Activated T-helper 1 cell treated with Interleukin-2 at 50 U/mL for 16 hours (primary cell): ENCODE measurements at regions not wholly inside any gene's neighbourhood (a gene's known extent, or its start where the extent isn't known, plus 50 kb on each side); places are given as distances from the start of the nearest gene placed in this dataset.

ENCODE experiments used
- DNase-seq: peaks from one replicate; pipeline ENCODE4 v3.0.0-alpha.2; 2020; ENCODE audit warnings: low read depth

DNA sequence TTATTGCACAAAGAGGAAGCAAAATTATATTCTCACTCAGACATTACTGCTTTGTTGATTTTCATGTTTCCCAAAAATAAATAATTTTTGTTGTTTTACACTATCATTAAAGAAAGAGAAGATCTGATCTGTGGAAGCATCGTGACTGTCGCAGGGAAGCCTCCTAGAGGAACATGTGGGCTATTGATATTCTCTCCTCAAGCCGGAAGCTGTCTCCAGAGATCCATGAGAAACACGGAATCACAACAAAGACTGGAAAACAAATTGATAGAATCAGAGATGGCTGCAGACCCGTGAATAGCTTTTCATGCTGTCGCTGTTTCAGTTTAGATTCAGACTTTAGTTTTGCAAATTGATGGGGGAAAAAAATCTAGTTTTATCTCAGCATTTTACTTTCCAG is 235.2 kb upstream of the TMPO start:
- DNase-seq, result no peak

DNA sequence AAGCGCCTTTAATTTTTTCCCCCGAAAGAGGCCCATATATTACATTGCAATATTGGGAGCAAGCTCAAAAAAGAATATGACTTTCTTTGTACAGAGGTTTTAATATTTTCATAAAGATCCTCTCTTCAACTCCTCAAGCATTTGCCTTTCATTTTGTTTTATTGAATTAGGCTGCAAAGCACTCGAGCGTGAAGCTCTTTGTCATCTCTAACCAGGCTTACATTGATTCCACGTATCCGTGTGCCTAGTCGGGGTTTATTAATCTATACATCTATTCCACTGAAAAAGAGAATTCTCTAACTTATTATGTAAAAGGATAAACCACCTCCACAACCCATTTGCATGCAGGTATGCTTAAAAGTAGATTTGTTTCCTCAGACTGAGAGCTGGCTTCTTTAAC is 234.8 kb upstream of the TMPO start:
- no peak for DNase-seq

DNA sequence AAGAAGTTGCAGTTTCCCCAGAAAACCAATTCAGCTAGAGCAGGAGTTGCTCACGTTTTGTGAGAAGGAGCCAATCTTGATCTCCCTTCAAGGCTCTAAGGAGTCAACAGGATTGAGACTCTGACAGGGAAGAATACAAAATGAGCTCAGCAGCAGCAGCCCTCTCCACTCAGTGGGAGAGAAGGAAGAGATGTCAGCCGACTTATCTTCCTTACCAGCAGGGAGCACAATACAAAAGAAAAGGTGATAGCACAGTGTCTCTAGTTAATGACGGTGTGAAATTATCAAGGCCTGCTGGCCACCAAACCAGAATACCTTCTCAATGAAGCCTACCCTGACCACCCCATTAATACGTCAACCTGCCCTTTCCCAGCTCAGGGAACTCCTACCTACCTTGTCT is 223.6 kb upstream of the TMPO start:
- no peak for DNase-seq

GRCh38 chr12:98294051-98294805 is 221.2 kb upstream of the TMPO start:
- DNase-seq, result no peak

- no peak for DNase-seq
These were observed 219.7 kb upstream of the TMPO start for GRCh38 chr12:98295681-98296080.

DNA sequence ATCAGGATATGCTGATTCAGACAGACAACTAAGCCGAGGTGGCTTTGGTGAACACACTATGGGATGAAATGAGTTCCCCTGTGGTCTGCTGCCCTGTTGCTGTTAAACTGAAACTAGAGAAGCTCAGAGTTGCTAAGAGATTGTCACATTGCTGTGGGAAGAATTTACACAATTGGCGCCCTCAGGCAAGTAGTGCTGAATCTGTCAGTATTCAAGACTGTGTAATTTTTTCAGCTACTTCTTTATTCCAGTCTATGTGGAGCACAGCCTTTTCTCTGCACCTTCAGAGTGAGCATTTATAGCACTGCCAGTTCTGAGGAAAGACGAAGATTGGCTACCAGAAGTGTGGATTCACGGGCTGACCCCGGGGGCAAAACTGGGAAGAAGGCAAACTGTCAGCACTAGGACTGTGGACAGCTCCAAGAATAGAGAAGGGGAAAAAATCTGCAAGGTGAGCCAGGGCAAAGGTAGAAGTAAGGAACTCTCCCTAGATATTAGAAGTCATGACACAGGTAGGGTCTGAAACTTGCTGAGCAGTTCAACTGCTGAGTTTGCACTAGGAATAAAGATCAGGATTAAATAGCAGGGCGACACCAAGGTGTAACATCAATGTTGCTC is 218.8 kb upstream of the TMPO start:
- no peak for DNase-seq

- no peak for DNase-seq
These were observed 217.9 kb upstream of the TMPO start for GRCh38 chr12:98297538-98297937.

DNA sequence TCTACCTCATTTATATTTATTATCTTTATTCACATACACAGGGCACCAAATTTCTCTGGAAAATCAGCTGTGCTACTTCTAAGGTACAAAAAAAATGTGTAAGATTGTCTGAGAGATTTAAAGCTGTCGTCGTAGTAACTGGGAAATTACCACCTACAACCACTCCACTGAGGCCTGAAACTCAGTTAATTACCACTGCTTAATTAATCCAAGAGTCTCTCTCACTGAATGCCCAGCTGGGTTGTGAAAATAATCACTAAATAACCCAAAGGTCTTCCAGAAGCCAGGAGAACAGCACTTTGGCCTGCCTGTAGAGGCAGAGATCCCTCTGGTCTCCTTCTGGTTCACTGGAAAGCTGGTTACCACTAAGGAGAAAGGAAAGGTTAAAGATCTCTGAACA is 207.2 kb upstream of the TMPO start:
- no peak for DNase-seq

- DNase-seq, result no peak
These were observed 197.2 kb upstream of the TMPO start for GRCh38 chr12:98317939-98318899.

DNA sequence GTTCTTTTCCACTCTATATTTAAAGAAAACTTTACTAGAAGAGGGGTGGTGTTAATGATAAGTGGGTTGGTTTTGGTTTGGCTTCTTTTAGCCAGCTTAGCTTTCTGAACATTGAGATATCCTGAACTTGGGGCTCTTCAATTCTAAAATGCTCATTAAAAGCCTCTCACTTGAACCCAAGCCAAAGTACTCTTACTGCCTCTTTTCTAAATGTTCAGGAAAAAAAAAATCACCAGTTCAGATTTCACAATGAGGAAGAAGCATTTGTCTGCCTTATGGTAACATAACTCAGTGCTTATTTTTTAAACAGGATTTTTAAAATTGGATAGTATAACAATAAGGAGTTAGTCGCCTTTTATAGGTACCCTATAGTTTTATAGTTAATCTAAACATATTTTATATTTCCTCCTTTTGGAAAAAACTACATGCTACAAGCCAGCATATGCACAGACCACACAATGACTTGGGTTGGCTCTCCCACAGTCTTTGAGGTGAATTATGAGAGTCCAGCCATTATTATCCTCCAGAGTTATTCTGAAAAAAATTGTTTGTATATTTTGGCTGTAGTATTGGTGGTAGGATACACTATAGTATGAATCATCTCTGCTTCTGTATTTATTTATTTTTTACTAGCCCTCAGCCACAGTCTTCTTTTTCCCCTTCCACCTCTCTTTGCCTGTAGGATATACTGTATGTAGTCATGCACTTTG is 195.5 kb upstream of the TMPO start:
- DNase-seq, result no peak

DNA sequence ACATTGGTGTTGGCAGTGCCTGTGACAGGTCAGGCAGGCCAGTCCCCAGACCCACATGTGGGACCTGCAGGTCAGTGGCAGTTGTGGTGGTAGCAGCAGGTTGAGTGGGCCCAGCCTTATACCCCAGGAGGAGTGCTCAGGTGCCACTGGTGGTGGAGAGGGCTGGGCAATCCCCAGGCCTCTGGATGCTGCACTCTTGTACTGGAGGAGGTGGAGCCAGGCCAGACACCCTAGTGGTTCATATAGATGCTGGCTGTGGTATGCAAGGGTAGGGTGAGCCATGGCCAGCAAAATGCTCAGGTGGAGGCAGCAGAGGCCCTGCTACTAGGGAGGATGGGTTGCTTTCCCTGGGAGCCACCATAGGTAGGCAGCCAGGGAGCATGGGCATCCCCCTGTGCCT is 190.4 kb upstream of the TMPO start:
- DNase-seq, result no peak

DNA sequence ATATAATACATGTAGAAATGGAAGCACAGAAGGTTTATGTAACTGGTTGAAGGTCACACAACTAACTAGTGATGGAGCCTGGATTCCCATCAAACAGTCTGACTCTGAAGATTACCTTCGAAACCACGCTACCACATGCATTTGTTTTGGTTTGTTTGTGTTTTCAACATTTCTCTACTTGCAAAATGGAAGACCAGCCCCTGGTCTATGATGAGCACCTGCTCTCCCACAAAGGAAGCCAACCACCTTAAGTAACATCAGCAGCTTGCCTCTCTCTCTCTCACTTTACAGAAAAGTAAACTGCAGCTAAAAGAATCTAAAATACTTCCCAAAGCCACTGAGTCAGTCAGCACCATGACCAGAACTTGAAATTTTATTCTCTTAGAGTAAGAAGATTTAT is 186.9 kb upstream of the TMPO start:
- no peak for DNase-seq

DNA sequence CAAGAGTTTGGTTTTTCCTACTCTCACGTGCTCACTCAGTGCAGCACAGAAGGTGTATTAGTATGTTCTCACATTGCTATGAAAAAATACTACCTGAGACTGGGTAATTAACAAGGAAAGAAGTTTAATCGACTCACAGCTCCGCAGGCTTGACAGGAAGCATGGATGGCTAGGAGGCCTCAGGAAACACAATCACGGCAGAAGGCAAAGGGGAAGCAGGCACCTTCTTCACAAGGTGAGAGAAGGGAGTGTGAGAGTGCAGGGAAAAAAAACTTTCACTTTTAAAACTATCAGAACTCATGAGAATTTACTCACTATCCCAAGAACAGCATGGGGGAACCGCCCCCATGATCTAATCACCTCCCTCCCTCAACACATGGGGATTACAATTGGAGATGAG is 185.8 kb upstream of the TMPO start:
- no peak for DNase-seq

- DNase-seq, result no peak
These were observed 182.7 kb upstream of the TMPO start for GRCh38 chr12:98332642-98333041.

DNA sequence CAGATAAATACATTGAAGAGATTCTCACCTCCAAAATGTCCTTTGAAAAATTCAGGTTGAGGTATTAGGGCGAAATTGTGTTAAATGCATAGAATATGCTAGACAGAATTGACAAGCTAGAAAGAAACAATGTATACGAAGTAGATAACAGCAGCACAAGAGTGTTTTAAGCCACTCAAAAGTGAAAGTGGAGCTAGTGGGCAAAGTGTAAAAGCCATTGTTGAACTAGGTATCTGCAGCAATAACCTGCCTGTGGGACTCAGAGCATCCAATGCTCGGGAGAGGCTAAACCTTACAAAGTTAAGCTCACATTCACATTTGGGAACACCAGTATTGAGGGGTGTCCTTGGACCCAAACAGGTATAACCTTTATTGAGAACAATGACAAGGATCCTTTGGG is 180.6 kb upstream of the TMPO start:
- DNase-seq, result no peak

DNA sequence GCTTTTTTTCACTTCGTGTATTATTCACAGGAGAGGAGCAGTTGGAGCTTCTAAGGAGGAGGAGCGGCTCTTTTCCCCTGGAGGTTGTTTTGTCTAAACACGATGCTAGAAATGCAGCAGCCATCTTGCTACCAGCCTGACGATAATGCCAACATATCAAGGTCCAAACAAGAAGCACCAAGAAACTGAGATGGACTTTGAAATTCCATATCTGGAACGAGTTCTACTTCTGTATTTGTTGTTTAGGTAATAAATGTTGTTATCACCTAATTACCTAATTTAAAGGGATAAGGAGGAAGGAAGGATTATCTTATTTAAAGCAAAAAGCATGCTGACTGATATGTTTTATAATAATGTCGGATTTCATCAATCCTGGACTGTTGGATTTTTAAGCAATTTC is 174.4 kb upstream of the TMPO start:
- DNase-seq, result no peak

DNA sequence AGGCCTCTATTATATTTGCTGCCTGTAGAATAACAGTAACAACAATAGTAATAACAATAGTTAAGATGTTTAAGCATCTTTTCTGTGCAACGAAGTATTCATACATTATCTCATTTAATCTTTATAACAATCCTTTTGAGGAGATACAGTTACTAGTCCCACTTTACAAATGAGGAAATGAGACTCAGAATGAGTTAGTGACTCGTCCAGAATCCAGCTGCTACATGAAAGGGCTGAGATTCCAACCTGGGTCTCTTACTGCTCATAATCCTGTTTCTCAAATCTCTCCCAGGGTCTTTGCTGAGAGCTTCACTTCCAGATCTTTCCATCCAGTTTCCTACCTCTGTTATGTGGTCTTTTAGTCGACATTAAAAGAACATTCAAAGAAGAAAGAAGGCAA is 173.7 kb upstream of the TMPO start:
- no peak for DNase-seq

GRCh38 chr12:98343002-98343567 is 172.3 kb upstream of the TMPO start:
- no peak for DNase-seq

DNA sequence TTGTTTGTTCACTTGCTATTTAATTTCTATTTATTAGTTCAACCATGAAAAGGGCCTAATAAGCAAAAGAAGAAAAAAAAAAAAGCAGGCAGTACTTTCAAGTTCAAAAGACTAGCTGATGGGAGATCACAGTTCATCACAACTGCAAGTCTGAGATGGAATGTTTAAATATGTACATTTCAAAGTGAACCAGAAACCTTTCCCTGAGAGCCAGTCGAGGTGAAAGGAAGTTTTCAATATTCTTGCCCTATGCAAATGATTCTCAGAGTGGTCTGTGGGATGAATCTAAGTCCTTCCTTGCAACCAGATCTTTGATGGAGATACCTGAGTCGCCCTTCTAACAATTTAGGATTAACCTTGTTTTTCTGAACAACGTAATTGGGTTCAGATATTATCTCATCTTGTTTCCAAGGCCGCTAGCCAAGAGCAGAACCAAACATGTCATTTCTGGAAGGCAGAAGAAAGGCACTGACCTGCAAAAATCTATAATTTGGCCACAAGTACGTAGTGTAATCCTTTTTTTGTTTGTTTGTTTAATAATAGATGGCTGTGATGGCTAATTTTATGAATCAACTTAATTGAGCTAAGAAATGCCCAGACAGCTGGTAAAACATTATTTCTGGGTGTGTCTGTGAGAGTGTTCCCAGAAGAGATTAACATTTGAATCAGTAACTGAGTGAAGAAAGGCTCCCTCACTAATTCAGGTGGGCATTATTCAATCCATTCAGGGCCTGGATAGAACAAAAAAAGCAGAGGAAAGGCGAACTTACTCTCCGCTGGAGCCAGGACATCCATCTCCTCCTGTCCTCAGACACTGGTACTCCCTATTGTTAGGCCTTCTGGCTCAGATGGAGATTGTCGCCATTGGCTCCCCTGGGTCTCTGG is 171.1 kb upstream of the TMPO start:
- no peak for DNase-seq

DNA sequence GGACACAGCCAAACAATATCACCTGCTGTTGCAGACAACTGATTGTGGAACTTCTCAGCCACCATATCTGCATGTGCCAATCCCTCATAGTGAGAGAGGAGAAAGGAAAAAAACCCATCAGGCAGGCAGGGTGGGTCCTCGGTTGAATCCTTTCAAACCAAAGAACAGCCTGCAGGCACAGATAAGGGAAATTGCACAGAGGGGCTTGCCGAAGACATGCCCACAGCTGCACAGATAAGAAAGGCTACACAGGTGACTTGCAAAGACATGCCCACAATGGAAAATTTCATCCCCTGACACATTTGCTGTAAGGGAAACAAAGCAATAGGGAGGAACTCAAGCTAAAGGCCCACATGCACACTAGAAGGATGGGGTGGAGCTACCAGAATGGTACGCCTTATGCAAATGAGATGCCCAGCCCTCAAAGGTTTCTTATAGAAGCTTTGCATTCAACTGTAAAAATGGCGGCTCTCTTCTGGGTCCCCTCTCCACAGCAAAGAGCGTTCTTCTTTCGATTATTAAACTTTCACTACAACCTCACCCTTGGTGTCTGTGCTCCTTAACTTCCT is 170.0 kb upstream of the TMPO start:
- no peak for DNase-seq

GRCh38 chr12:98351089-98351488 is 164.3 kb upstream of the TMPO start:
- DNase-seq, result no peak
